ENCODE measurements at regions not wholly inside any gene's neighbourhood (a gene's known extent, or its start where the extent isn't known, plus 50 kb on each side); places are given as distances from the start of the nearest gene placed in this dataset.

DNA sequence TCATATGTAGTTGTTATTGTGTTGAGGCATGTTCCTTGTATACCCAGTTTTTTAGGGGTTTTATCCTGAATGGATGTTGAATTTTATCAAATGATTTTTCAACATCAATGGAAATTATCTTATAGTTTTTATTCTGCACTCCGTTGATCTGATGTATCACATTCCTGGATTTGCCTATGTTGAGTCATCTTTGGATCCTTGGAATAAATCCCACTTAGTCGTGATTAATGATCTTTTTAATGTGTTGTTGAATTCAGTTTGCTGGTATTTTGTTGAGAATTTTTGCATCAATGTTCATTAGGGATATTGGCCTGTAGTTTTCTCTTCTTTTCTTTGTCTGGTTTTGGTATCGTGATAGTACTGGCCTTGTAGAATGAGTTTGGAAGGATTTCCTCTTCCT, 648.6 kb upstream of the GRM3 start:
- TF ChIP-seq POLR2AphosphoS5 (IDR thresholded peaks at IDR 0.05; ENCODE audit: borderline replicate concordance, low read depth, low read length) (no peak), EZH2 (IDR thresholded peaks at IDR 0.05) (no peak)

Measured in SK-N-MC (cell line).